ENCODE measurements at regions not wholly inside any gene's neighbourhood (a gene's known extent, or its start where the extent isn't known, plus 50 kb on each side); places are given as distances from the start of the nearest gene placed in this dataset.
"Not testable (repeated sequence)": the region's sequence is repeated elsewhere in the genome, so short reads cannot be mapped to it uniquely, and the experiment has no call there.

- TF ChIP-seq CTCF (optimal IDR thresholded peaks at IDR 0.05 in 1 of 3, IDR thresholded peaks at IDR 0.05 in 1 of 3, conservative IDR thresholded peaks at IDR 0.05 in 1 of 3; ENCODE audit: extremely low read depth in 1 of 3, insufficient read depth in 2 of 3, low read length in 3 of 3); EZH2 (IDR thresholded peaks at IDR 0.05; ENCODE audit: low read length): not testable (repeated sequence)
Observed at GRCh38 chr3:171924864-171925263, 81.7 kb downstream of the TMEM212 start.

Data from keratinocyte (primary cell).